HFFc6 (cell line): ENCODE measurements at regions not wholly inside any gene's neighbourhood (a gene's known extent, or its start where the extent isn't known, plus 50 kb on each side); places are given as distances from the start of the nearest gene placed in this dataset.
"Not testable (repeated sequence)": the region's sequence is repeated elsewhere in the genome, so short reads cannot be mapped to it uniquely, and the experiment has no call there.

Experiments used
- DNase-seq: peaks from one replicate; pipeline ENCODE4 v3.0.0-alpha.2; 2018
- H3K27ac Mint-ChIP-seq: 2 replicates; pipeline ENCODE4 v1.8.0; 2020; ENCODE audit warnings: mild to moderate bottlenecking, mixed read lengths
- H3K27me3 Mint-ChIP-seq: 2 replicates; pipeline ENCODE4 v1.8.0; 2021; ENCODE audit warnings: mild to moderate bottlenecking, moderate library complexity, mixed read lengths; ENCODE audit not compliant: insufficient read depth
- H3K36me3 Mint-ChIP-seq: 2 replicates; pipeline ENCODE4 v1.8.0; 2021; ENCODE audit warnings: low read depth, mixed read lengths
- H3K4me1 Mint-ChIP-seq: 2 replicates; pipeline ENCODE4 v1.8.0; 2020; ENCODE audit warnings: low read depth, mixed read lengths
- H3K4me3 Mint-ChIP-seq: 2 replicates; pipeline ENCODE4 v1.8.0; 2020; ENCODE audit warnings: mild to moderate bottlenecking, moderate library complexity, mixed read lengths
- H3K9me3 Mint-ChIP-seq: 2 replicates; pipeline ENCODE4 v1.8.0; 2020; ENCODE audit warnings: mild to moderate bottlenecking, mixed read lengths

DNA sequence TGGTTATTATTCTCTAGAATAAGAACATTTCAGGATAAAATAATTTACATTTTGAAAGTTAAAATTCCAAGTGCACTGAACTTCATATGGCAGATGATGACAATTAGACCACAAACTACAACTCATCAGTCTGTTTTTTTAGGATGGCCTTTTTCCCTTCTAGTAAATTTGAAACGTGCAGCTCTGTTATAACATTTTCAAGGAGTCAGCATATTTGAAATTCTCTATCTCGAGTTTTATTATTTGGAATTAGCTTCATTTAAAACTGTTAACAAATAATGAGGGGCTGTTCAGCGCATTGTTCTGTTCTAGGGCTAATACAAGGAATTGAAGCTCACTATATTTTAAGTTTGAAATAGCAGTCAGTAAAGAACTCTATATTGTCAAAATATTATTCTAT is 176.9 kb downstream of the ZNF37A start:
- not testable (repeated sequence) for H3K27me3 Mint-ChIP-seq, H3K27ac Mint-ChIP-seq, H3K4me3 Mint-ChIP-seq, DNase-seq, H3K36me3 Mint-ChIP-seq, H3K4me1 Mint-ChIP-seq
- peaks cover 14% of the 10 kb centered on the region for H3K9me3 Mint-ChIP-seq

- H3K27me3 Mint-ChIP-seq, H3K36me3 Mint-ChIP-seq, H3K4me3 Mint-ChIP-seq, H3K27ac Mint-ChIP-seq, H3K4me1 Mint-ChIP-seq, DNase-seq: not testable (repeated sequence)
- H3K9me3 Mint-ChIP-seq = peaks cover 13% of the 10 kb centered on the region
These were observed 180.7 kb downstream of the ZNF37A start for GRCh38 chr10:38274879-38275278.

GRCh38 chr10:38292560-38292959 is 198.4 kb downstream of the ZNF37A start:
- not testable (repeated sequence) for H3K27ac Mint-ChIP-seq, H3K4me1 Mint-ChIP-seq, H3K4me3 Mint-ChIP-seq, H3K27me3 Mint-ChIP-seq, H3K36me3 Mint-ChIP-seq, DNase-seq
- H3K9me3 Mint-ChIP-seq = peaks cover 15% of the 10 kb centered on the region

GRCh38 chr10:38310111-38310510 is 216.0 kb downstream of the ZNF37A start:
- H3K27me3 Mint-ChIP-seq, H3K4me3 Mint-ChIP-seq, H3K9me3 Mint-ChIP-seq, H3K36me3 Mint-ChIP-seq, H3K4me1 Mint-ChIP-seq, DNase-seq, H3K27ac Mint-ChIP-seq: not testable (repeated sequence)

- peaks cover 12% of the 10 kb centered on the region for H3K9me3 Mint-ChIP-seq
- H3K27me3 Mint-ChIP-seq, H3K27ac Mint-ChIP-seq, H3K4me1 Mint-ChIP-seq, DNase-seq, H3K36me3 Mint-ChIP-seq, H3K4me3 Mint-ChIP-seq: not testable (repeated sequence)
These were observed 221.1 kb downstream of the ZNF37A start for GRCh38 chr10:38315090-38315805.

- DNase-seq, H3K4me3 Mint-ChIP-seq, H3K27ac Mint-ChIP-seq, H3K4me1 Mint-ChIP-seq, H3K27me3 Mint-ChIP-seq, H3K36me3 Mint-ChIP-seq: not testable (repeated sequence)
- peaks cover 11% of the 10 kb centered on the region for H3K9me3 Mint-ChIP-seq
These were observed 227.3 kb downstream of the ZNF37A start for GRCh38 chr10:38321393-38321792.

GRCh38 chr10:38330306-38330705 is 236.2 kb downstream of the ZNF37A start:
- H3K27ac Mint-ChIP-seq, H3K27me3 Mint-ChIP-seq, H3K4me1 Mint-ChIP-seq, H3K36me3 Mint-ChIP-seq, H3K4me3 Mint-ChIP-seq, H3K9me3 Mint-ChIP-seq, DNase-seq: not testable (repeated sequence)

DNA sequence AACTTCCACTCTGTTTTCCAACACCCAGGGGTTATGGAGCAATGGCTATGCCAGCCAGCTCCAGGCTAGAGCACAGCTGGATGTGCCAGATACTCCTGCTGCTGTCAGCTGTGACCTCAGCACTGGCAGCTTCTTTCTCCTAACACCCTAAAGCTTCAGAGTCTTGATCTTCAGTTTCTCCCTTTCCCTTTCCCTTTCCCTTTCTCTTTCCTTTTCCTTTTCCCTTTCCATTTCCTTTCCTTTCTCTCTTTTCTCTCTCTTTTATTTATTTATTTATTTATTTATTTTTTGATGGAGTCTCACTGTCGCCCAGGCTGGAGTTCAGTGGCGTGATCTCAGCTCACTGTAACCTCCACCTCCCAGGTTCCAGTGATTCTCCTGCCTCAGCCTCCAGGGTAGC is 237.0 kb downstream of the ZNF37A start:
- not testable (repeated sequence) for DNase-seq, H3K9me3 Mint-ChIP-seq, H3K4me1 Mint-ChIP-seq, H3K27me3 Mint-ChIP-seq, H3K27ac Mint-ChIP-seq, H3K4me3 Mint-ChIP-seq, H3K36me3 Mint-ChIP-seq

DNA sequence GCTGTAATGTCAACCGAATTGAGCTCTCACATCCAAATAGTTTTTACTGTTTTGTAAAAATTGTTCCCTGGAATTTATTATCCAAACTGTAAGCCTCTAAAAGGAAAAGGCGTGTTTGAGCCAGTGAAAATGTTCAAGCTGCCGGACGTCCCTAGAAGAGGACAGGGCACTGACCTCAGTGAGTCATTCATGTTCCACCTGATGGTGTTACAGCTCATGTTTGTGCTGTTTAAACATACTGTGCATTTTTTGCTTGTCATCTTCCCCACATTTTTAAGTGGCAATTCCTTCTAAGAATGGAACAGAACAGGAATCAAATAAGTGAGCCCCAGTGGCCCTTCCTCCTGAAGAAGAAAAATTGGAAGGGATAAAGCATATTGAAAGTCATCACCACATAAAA is 239.6 kb downstream of the ZNF37A start:
- DNase-seq, H3K27me3 Mint-ChIP-seq, H3K4me3 Mint-ChIP-seq, H3K36me3 Mint-ChIP-seq, H3K4me1 Mint-ChIP-seq, H3K9me3 Mint-ChIP-seq, H3K27ac Mint-ChIP-seq: not testable (repeated sequence)

DNA sequence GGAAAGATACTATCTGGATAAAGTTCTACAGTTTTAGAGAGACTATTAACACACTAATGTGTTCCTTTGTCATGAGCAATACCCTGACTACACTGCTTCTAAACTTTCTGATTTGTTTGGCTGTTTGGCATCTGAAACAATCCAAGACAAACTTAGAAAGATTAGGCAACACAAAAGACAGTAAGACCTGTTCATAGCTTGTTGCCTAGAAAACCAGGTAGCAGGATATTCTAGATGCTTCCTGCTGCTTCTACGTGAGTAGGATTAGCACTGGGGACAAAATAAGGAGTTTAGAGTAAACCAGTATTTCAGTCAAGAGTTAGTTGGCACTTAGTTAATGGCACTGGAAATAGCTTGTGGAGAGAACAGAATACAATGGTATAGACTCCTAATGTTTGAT is 256.5 kb downstream of the ZNF37A start:
- not testable (repeated sequence) for H3K9me3 Mint-ChIP-seq, H3K36me3 Mint-ChIP-seq, H3K4me3 Mint-ChIP-seq, DNase-seq, H3K4me1 Mint-ChIP-seq, H3K27me3 Mint-ChIP-seq, H3K27ac Mint-ChIP-seq

- H3K27me3 Mint-ChIP-seq, H3K27ac Mint-ChIP-seq, DNase-seq, H3K36me3 Mint-ChIP-seq, H3K4me1 Mint-ChIP-seq, H3K9me3 Mint-ChIP-seq, H3K4me3 Mint-ChIP-seq: not testable (repeated sequence)
These were observed 260.3 kb downstream of the ZNF37A start for GRCh38 chr10:38354410-38354809.

GRCh38 chr10:38355911-38356526 is 261.9 kb downstream of the ZNF37A start:
- H3K9me3 Mint-ChIP-seq, H3K27me3 Mint-ChIP-seq, H3K36me3 Mint-ChIP-seq, H3K4me1 Mint-ChIP-seq: not testable (repeated sequence)
- peak; percentile 58 for DNase-seq
- Mint-ChIP-seq H3K4me3 (peak overlapping the region; percentile 89), H3K27ac (peak overlapping the region; percentile 81)

- not testable (repeated sequence) for DNase-seq, H3K36me3 Mint-ChIP-seq, H3K27me3 Mint-ChIP-seq, H3K9me3 Mint-ChIP-seq, H3K4me1 Mint-ChIP-seq
- Mint-ChIP-seq H3K27ac (peak overlapping the region; percentile 81), H3K4me3 (peak overlapping the region; percentile 89)
These were observed 262.4 kb downstream of the ZNF37A start for GRCh38 chr10:38356527-38356926.

- H3K27me3 Mint-ChIP-seq = not testable (repeated sequence)
These were observed 268.4 kb downstream of the ZNF37A start for GRCh38 chr10:38362514-38362913.

More at GRCh38 chr10:38362514-38362913, 268.4 kb downstream of the ZNF37A start:
- DNase-seq, H3K4me3 Mint-ChIP-seq, H3K9me3 Mint-ChIP-seq, H3K36me3 Mint-ChIP-seq, H3K27ac Mint-ChIP-seq, H3K4me1 Mint-ChIP-seq: not testable (repeated sequence)
